GM10266 (cell line): ENCODE measurements at regions not wholly inside any gene's neighbourhood (a gene's known extent, or its start where the extent isn't known, plus 50 kb on each side); places are given as distances from the start of the nearest gene placed in this dataset.
"Not testable (repeated sequence)": the region's sequence is repeated elsewhere in the genome, so short reads cannot be mapped to it uniquely, and the experiment has no call there.

ENCODE experiments used
- DNase-seq: peaks from one replicate; pipeline ENCODE4 v3.0.0; 2012; ENCODE audit errors: extremely low spot score
- TF ChIP-seq, protein P1 (sequence below): IDR thresholded peaks from 2 replicates; pipeline ENCODE4 v1.5.1; 2012; ENCODE audit warnings: mild to moderate bottlenecking, low read depth; ENCODE audit not compliant: control insufficient read depth, insufficient read depth; ENCODE audit errors: missing control alignments

GRCh38 chr7:54947266-54947665, 71.6 kb upstream of the EGFR start:
- TF ChIP-seq, protein P1, sequence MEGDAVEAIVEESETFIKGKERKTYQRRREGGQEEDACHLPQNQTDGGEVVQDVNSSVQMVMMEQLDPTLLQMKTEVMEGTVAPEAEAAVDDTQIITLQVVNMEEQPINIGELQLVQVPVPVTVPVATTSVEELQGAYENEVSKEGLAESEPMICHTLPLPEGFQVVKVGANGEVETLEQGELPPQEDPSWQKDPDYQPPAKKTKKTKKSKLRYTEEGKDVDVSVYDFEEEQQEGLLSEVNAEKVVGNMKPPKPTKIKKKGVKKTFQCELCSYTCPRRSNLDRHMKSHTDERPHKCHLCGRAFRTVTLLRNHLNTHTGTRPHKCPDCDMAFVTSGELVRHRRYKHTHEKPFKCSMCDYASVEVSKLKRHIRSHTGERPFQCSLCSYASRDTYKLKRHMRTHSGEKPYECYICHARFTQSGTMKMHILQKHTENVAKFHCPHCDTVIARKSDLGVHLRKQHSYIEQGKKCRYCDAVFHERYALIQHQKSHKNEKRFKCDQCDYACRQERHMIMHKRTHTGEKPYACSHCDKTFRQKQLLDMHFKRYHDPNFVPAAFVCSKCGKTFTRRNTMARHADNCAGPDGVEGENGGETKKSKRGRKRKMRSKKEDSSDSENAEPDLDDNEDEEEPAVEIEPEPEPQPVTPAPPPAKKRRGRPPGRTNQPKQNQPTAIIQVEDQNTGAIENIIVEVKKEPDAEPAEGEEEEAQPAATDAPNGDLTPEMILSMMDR = no peak
- no peak for DNase-seq

DNA sequence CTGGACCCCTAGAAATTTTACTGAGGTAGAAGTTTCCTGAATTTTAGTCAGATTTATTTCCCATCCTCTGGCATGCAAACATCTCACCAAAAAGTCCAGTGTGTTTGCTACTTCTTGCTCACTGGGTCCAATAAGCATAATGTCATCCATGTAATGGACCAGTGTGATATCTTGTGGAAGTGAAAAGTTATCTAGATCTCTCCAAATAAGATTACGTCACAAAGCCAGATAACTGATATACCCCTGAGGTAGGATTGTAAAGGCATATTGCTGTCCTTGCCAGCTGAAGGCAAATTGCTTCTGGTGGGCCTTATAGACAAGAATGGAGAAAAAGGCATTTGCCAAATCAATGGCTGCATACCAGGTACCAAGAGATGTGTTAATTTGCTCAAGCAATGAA, 69.3 kb upstream of the EGFR start:
- not testable (repeated sequence) for DNase-seq

- DNase-seq = no peak
- TF ChIP-seq, protein P1 = no peak
These were observed 63.5 kb upstream of the EGFR start for GRCh38 chr7:54955296-54955695.

GRCh38 chr7:54955696-54956420, 63.0 kb upstream of the EGFR start:
- no peak for DNase-seq
- TF ChIP-seq, protein P1 = no peak

GRCh38 chr7:54956865-54957264, 62.0 kb upstream of the EGFR start:
- TF ChIP-seq, protein P1 = no peak

DNA sequence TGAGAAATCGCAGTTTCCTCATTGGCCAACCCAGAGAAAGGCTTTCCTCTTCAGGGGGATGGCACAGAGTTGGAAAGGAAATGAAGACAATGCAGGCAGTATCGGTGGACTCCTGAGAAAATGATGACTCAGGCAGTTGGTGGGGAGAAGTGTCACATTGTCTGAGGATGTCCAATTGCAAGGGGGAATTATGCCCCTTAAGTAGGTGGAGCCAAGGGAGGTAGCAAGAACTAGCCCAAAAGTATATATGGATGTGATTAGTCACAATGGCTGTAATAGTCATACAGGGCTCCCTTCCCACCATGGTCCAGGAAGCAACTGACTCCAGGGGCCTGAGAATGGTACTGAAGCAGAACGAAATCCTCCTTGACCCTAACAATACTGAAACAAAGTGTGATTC, 58.3 kb upstream of the EGFR start:
- TF ChIP-seq, protein P1 = no peak
- no peak for DNase-seq

More at GRCh38 chr7:54956865-54957264, 62.0 kb upstream of the EGFR start:
- no peak for DNase-seq

DNA sequence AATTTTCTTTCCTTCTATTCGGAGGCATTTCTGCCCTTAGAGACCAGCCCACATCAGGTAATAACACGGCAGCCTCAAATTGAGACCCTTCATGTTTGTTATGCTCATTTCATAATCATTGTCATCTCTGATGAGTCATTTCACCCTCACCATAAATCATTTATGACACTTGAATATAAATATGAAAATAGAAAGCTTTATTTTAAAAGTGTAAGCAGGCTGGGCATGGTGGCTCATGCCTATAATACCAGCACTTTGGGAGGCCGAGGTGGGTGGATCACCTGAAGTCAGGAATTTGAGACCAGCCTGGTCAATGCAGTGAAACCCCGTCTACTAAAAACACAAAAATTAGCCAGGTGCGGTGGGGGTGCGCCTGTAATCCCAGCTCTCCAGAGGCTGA, 57.4 kb upstream of the EGFR start:
- TF ChIP-seq, protein P1 = no peak
- DNase-seq = no peak

- no peak for DNase-seq
- TF ChIP-seq, protein P1 = no peak
These were observed 55.7 kb upstream of the EGFR start for GRCh38 chr7:54963155-54963554.
